MM.1S (cell line): ENCODE measurements at regions not wholly inside any gene's neighbourhood (a gene's known extent, or its start where the extent isn't known, plus 50 kb on each side); places are given as distances from the start of the nearest gene placed in this dataset.
A peak's percentile ranks its signal among the peaks of the same experiment; 100 is the strongest.

Experiments used
- DNase-seq: peaks from one replicate; pipeline ENCODE4 v3.0.0-alpha.2; 2015
- H2AFZ ChIP-seq: fragments of 300-600 bp; sonication (generic); 2 replicates; pipeline ENCODE4 v1.6.0; 2016; ENCODE audit warnings: antibody characterized with exemption, low read length
- H3F3A ChIP-seq: fragments of 300-600 bp; sonication (generic); 2 replicates; pipeline ENCODE4 v1.6.1; 2016; ENCODE audit warnings: mild to moderate bottlenecking, antibody characterized with exemption, low read length, moderate library complexity, mixed read lengths; ENCODE audit not compliant: insufficient read depth
- H3K27ac ChIP-seq: fragments of 300-600 bp; sonication (generic); 2 replicates; pipeline ENCODE4 v1.5.1; 2016; ENCODE audit warnings: mild to moderate bottlenecking, low read length
- H3K27me3 ChIP-seq: fragments of 300-600 bp; sonication (generic); replicated peaks from 2 replicates; pipeline ENCODE4 v1.6.0; 2016; ENCODE audit warnings: low read length; ENCODE audit not compliant: insufficient read depth
- H3K36me3 ChIP-seq: fragments of 300-600 bp; sonication (generic); replicated peaks from 2 replicates; pipeline ENCODE4 v1.6.1; 2016; ENCODE audit warnings: mild to moderate bottlenecking, low read length, mixed read lengths; ENCODE audit not compliant: insufficient read depth
- H3K4me1 ChIP-seq: fragments of 300-600 bp; sonication (generic); 2 replicates; pipeline ENCODE4 v1.6.1; 2016; ENCODE audit warnings: low read length, mixed read lengths
- H3K4me2 ChIP-seq: fragments of 300-600 bp; sonication (generic); 2 replicates; pipeline ENCODE4 v1.6.0; 2016; ENCODE audit warnings: low read depth, low read length
- H3K4me3 ChIP-seq: fragments of 300-600 bp; sonication (generic); 2 replicates; pipeline ENCODE4 v1.5.1; 2016; ENCODE audit warnings: low read length, mixed read lengths
- H3K79me2 ChIP-seq: fragments of 300-600 bp; sonication (generic); 2 replicates; pipeline ENCODE4 v1.6.1; 2016; ENCODE audit warnings: mixed run types, low read length, mixed read lengths
- H3K9ac ChIP-seq: fragments of 300-600 bp; sonication (generic); 2 replicates; pipeline ENCODE4 v1.6.1; 2016; ENCODE audit warnings: low read length, mixed read lengths
- H3K9me2 ChIP-seq: fragments of 300-600 bp; sonication (generic); replicated peaks from 2 replicates; pipeline ENCODE4 v1.6.1; 2016; ENCODE audit warnings: mild to moderate bottlenecking, low read length, mixed read lengths; ENCODE audit not compliant: insufficient read depth
- H3K9me3 ChIP-seq: fragments of 300-600 bp; sonication (generic); replicated peaks from 2 replicates; pipeline ENCODE4 v1.6.1; 2016; ENCODE audit warnings: mild to moderate bottlenecking, low read length, mixed read lengths; ENCODE audit not compliant: insufficient read depth
- H4K20me1 ChIP-seq: fragments of 300-600 bp; sonication (generic); 2 replicates; pipeline ENCODE4 v1.6.1; 2016; ENCODE audit warnings: mild to moderate bottlenecking, low read length, moderate library complexity, mixed read lengths; ENCODE audit not compliant: insufficient read depth
- CTCF ChIP-seq: fragments of 300-600 bp; sonication (generic); IDR thresholded peaks from 2 replicates; pipeline ENCODE4 v1.5.1; 2016; ENCODE audit warnings: antibody characterized with exemption, low read length, mixed read lengths
- EZH2 ChIP-seq: fragments of 300-600 bp; sonication (generic); optimal IDR thresholded peaks from 2 replicates; pipeline ENCODE3; 2017; ENCODE audit warnings: low read depth, mild to moderate bottlenecking, antibody characterized with exemption, low read length, mixed read lengths
- EZH2phosphoT487 ChIP-seq: fragments of 300-600 bp; sonication (generic); IDR thresholded peaks from 2 replicates; pipeline ENCODE4 v1.6.1; 2018; ENCODE audit warnings: antibody characterized with exemption, low read length

GRCh38 chr14:26056036-26056616 lies 541.7 kb downstream of the NOVA1 start:
- H2AFZ ChIP-seq = no peak overlapping the region
- H3K4me3 ChIP-seq = no peak overlapping the region
- H3K4me1 ChIP-seq = no peaks in the 10 kb centered on the region
- no peak for TF ChIP-seq CTCF
- no peak for TF ChIP-seq EZH2
- no peak for TF ChIP-seq EZH2phosphoT487
- no peak overlapping the region for H3K9ac ChIP-seq
- H3K27me3 ChIP-seq = no peaks in the 10 kb centered on the region
- no peak overlapping the region for H3K27ac ChIP-seq
- no peaks in the 10 kb centered on the region for H3F3A ChIP-seq
- no peaks in the 10 kb centered on the region for H3K9me3 ChIP-seq
- DNase-seq = no peak
- no peaks in the 10 kb centered on the region for H3K79me2 ChIP-seq
- H3K9me2 ChIP-seq = no peaks in the 10 kb centered on the region
- no peak overlapping the region for H3K4me2 ChIP-seq
- H3K36me3 ChIP-seq = no peaks in the 10 kb centered on the region
- no peaks in the 10 kb centered on the region for H4K20me1 ChIP-seq

- no peaks in the 10 kb centered on the region for H3K79me2 ChIP-seq
- H3K27me3 ChIP-seq = no peaks in the 10 kb centered on the region
- TF ChIP-seq EZH2 (no peak), EZH2phosphoT487 (no peak), CTCF (no peak)
- H3K36me3 ChIP-seq = no peaks in the 10 kb centered on the region
- H3K9ac ChIP-seq = no peak overlapping the region
- no peak overlapping the region for H2AFZ ChIP-seq
- no peak overlapping the region for H3K4me2 ChIP-seq
- H3K4me3 ChIP-seq = no peak overlapping the region
- no peaks in the 10 kb centered on the region for H3F3A ChIP-seq
- DNase-seq = no peak
- H3K9me3 ChIP-seq = no peaks in the 10 kb centered on the region
- H4K20me1 ChIP-seq = no peaks in the 10 kb centered on the region
- H3K9me2 ChIP-seq = no peaks in the 10 kb centered on the region
- H3K4me1 ChIP-seq = no peaks in the 10 kb centered on the region
- no peak overlapping the region for H3K27ac ChIP-seq
These were observed 565.5 kb downstream of the NOVA1 start for GRCh38 chr14:26032348-26032747.

GRCh38 chr14:26026384-26026783 lies 571.4 kb downstream of the NOVA1 start:
- TF ChIP-seq EZH2phosphoT487 (no peak), EZH2 (no peak)
- Histone ChIP-seq H3K9ac (no peak overlapping the region), H3K4me1 (0 out of 2 replicates have a peak, but pooled peaks cover 4% of the 10 kb centered on the region), H3K9me2 (no peaks in the 10 kb centered on the region), H2AFZ (no peak overlapping the region), H3K4me3 (no peak overlapping the region), H3K27me3 (no peaks in the 10 kb centered on the region), H3K9me3 (no peaks in the 10 kb centered on the region), H4K20me1 (no peaks in the 10 kb centered on the region), H3F3A (no peaks in the 10 kb centered on the region), H3K27ac (peak overlapping the region; percentile 8; the same call in 1 of the 2 replicates), H3K36me3 (no peaks in the 10 kb centered on the region), H3K79me2 (no peaks in the 10 kb centered on the region), H3K4me2 (no peak overlapping the region; the same call in 1 of the 2 replicates)
- DNase-seq = peak; percentile 55

- no peak overlapping the region for H3K9ac ChIP-seq
- no peaks in the 10 kb centered on the region for H3F3A ChIP-seq
- no peak overlapping the region for H3K27ac ChIP-seq
- H4K20me1 ChIP-seq = no peaks in the 10 kb centered on the region
- DNase-seq = no peak
- no peak overlapping the region for H3K4me3 ChIP-seq
- H3K9me3 ChIP-seq = no peaks in the 10 kb centered on the region
- no peak overlapping the region for H2AFZ ChIP-seq
- TF ChIP-seq EZH2 = no peak
- TF ChIP-seq CTCF = no peak
- no peak for TF ChIP-seq EZH2phosphoT487
- 0 out of 2 replicates have a peak, but pooled peaks cover 4% of the 10 kb centered on the region for H3K4me1 ChIP-seq
- no peaks in the 10 kb centered on the region for H3K36me3 ChIP-seq
- H3K79me2 ChIP-seq = no peaks in the 10 kb centered on the region
- H3K27me3 ChIP-seq = no peaks in the 10 kb centered on the region
- H3K4me2 ChIP-seq = no peak overlapping the region
- no peaks in the 10 kb centered on the region for H3K9me2 ChIP-seq
These were observed 573.9 kb downstream of the NOVA1 start for GRCh38 chr14:26023967-26024366.
